ENCODE measurements at regions not wholly inside any gene's neighbourhood (a gene's known extent, or its start where the extent isn't known, plus 50 kb on each side); places are given as distances from the start of the nearest gene placed in this dataset.
"Not testable (repeated sequence)": the region's sequence is repeated elsewhere in the genome, so short reads cannot be mapped to it uniquely, and the experiment has no call there.

GRCh38 chr13:88281841-88282240 is 610.7 kb downstream of the SLITRK5 start:
- Mint-ChIP-seq H3K4me1 (no peaks in the 10 kb centered on the region), H3K27ac (no peak overlapping the region), H3K9me3 (peaks cover 0 to 11% (median 0%) of the 10 kb centered on the region in 6 donors), H3K4me3 (no peak overlapping the region), H3K36me3 (peaks cover 8 to 24% (median 16%) of the 10 kb centered on the region in 3 donors), H3K27me3 (ENCODE audit: low read depth in 3 of 3) (no peaks in the 10 kb centered on the region)
- no peak for DNase-seq

GRCh38 chr13:88285329-88285728 is 614.2 kb downstream of the SLITRK5 start:
- Mint-ChIP-seq H3K4me3 (no peak overlapping the region), H3K36me3 (peaks cover 8 to 21% (median 18%) of the 10 kb centered on the region in 3 donors), H3K27ac (no peak overlapping the region), H3K4me1 (no peaks in the 10 kb centered on the region), H3K27me3 (ENCODE audit: low read depth in 3 of 3) (peaks cover 0 to 2% (median 0%) of the 10 kb centered on the region in 3 donors), H3K9me3 (peaks cover 0 to 7% (median under 1%) of the 10 kb centered on the region in 6 donors)
- no peak for DNase-seq

- Mint-ChIP-seq H3K36me3 (peaks cover 11 to 21% (median 11%) of the 10 kb centered on the region in 3 donors), H3K9me3 (peaks cover 0 to 6% (median 2%) of the 10 kb centered on the region in 6 donors), H3K4me3 (no peak overlapping the region), H3K27me3 (ENCODE audit: low read depth in 3 of 3) (peaks cover 0 to 2% (median 0%) of the 10 kb centered on the region in 3 donors), H3K4me1 (no peaks in the 10 kb centered on the region), H3K27ac (no peak overlapping the region)
- no peak for DNase-seq
Measured at GRCh38 chr13:88288326-88288725, 617.2 kb downstream of the SLITRK5 start.

- H3K4me1 Mint-ChIP-seq; H3K27ac Mint-ChIP-seq; H3K27me3 Mint-ChIP-seq (ENCODE audit: low read depth in 3 of 3); DNase-seq; H3K9me3 Mint-ChIP-seq; H3K4me3 Mint-ChIP-seq: not testable (repeated sequence)
- peaks cover 3 to 11% (median 3%) of the 10 kb centered on the region in 3 donors for H3K36me3 Mint-ChIP-seq
Measured at GRCh38 chr13:88291731-88292130, 620.6 kb downstream of the SLITRK5 start.

- DNase-seq: no peak
- Mint-ChIP-seq H3K27ac (no peak overlapping the region), H3K4me1 (no peaks in the 10 kb centered on the region), H3K27me3 (ENCODE audit: low read depth in 3 of 3) (no peaks in the 10 kb centered on the region), H3K9me3 (peaks cover 0 to 6% (median 0%) of the 10 kb centered on the region in 6 donors), H3K36me3 (peaks cover 0 to 11% (median 0%) of the 10 kb centered on the region in 3 donors), H3K4me3 (no peak overlapping the region)
Measured at GRCh38 chr13:88294368-88294767, 623.2 kb downstream of the SLITRK5 start.

GRCh38 chr13:88303157-88303556 is 632.0 kb downstream of the SLITRK5 start:
- H3K4me1 Mint-ChIP-seq: peaks cover 13 to 16% of the 10 kb centered on the region in 2 donors
- peak in 1 of 3 donors; percentile 1 for DNase-seq
- H3K27me3 Mint-ChIP-seq (ENCODE audit: low read depth in 3 of 3): peaks cover 0 to 1% (median 0%) of the 10 kb centered on the region in 3 donors
- H3K36me3 Mint-ChIP-seq: peaks cover 0 to 8% (median 3%) of the 10 kb centered on the region in 3 donors
- peaks cover 0 to 9% (median 0%) of the 10 kb centered on the region in 6 donors for H3K9me3 Mint-ChIP-seq
- H3K4me3 Mint-ChIP-seq: peak overlapping the region in 4 of 5 donors; percentile 16 to 45 (median 32)
- H3K27ac Mint-ChIP-seq: no peak overlapping the region

- Mint-ChIP-seq H3K36me3 (peaks cover 0 to 8% (median 3%) of the 10 kb centered on the region in 3 donors), H3K4me1 (peaks cover 13 to 16% of the 10 kb centered on the region in 2 donors), H3K4me3 (peak overlapping the region in 1 of 5 donors; percentile 45), H3K27me3 (ENCODE audit: low read depth in 3 of 3) (peaks cover 0 to 1% (median 0%) of the 10 kb centered on the region in 3 donors), H3K9me3 (peaks cover 0 to 9% (median 0%) of the 10 kb centered on the region in 6 donors), H3K27ac (no peak overlapping the region)
- no peak for DNase-seq
Measured at GRCh38 chr13:88303605-88304004, 632.4 kb downstream of the SLITRK5 start.

- Mint-ChIP-seq H3K36me3 (peaks cover 0 to 5% (median 0%) of the 10 kb centered on the region in 3 donors), H3K4me3 (no peak overlapping the region), H3K4me1 (no peaks in the 10 kb centered on the region), H3K27me3 (ENCODE audit: low read depth in 3 of 3) (no peaks in the 10 kb centered on the region), H3K9me3 (peaks cover 0 to 2% (median 0%) of the 10 kb centered on the region in 6 donors), H3K27ac (no peak overlapping the region)
- no peak for DNase-seq
Measured at GRCh38 chr13:88314496-88314895, 643.3 kb downstream of the SLITRK5 start.

GRCh38 chr13:88329066-88329465 is 657.9 kb downstream of the SLITRK5 start:
- Mint-ChIP-seq H3K4me3 (no peak overlapping the region), H3K27me3 (ENCODE audit: low read depth in 3 of 3) (no peaks in the 10 kb centered on the region), H3K36me3 (peaks cover 5 to 16% (median 10%) of the 10 kb centered on the region in 3 donors), H3K4me1 (no peaks in the 10 kb centered on the region), H3K9me3 (peaks cover 8 to 16% (median 11%) of the 10 kb centered on the region in 6 donors), H3K27ac (no peak overlapping the region)
- DNase-seq: no peak

GRCh38 chr13:88339271-88339741 is 668.1 kb downstream of the SLITRK5 start:
- no peak overlapping the region for H3K27ac Mint-ChIP-seq
- H3K4me3 Mint-ChIP-seq: no peak overlapping the region
- peaks cover 3 to 11% (median 9%) of the 10 kb centered on the region in 6 donors for H3K9me3 Mint-ChIP-seq
- H3K36me3 Mint-ChIP-seq: peaks cover 1 to 22% (median 9%) of the 10 kb centered on the region in 3 donors
- DNase-seq: no peak
- H3K27me3 Mint-ChIP-seq (ENCODE audit: low read depth in 3 of 3): peaks cover 1 to 4% (median 3%) of the 10 kb centered on the region in 3 donors
- H3K4me1 Mint-ChIP-seq: peaks cover 0 to under 1% of the 10 kb centered on the region in 2 donors

- no peak overlapping the region for H3K27ac Mint-ChIP-seq
- DNase-seq: no peak
Measured at GRCh38 chr13:88345171-88345847, 674.1 kb downstream of the SLITRK5 start.

GRCh38 chr13:88360761-88361160 is 689.6 kb downstream of the SLITRK5 start:
- H3K27ac Mint-ChIP-seq: no peak overlapping the region
- no peaks in the 10 kb centered on the region for H3K4me1 Mint-ChIP-seq
- no peak overlapping the region for H3K4me3 Mint-ChIP-seq
- no peak for DNase-seq
- H3K36me3 Mint-ChIP-seq: peaks cover 4 to 9% (median 8%) of the 10 kb centered on the region in 3 donors
- H3K27me3 Mint-ChIP-seq (ENCODE audit: low read depth in 3 of 3): peaks cover 0 to 2% (median 1%) of the 10 kb centered on the region in 3 donors
- H3K9me3 Mint-ChIP-seq: peaks cover 0 to 14% (median 3%) of the 10 kb centered on the region in 6 donors

More at GRCh38 chr13:88345171-88345847, 674.1 kb downstream of the SLITRK5 start:
- Mint-ChIP-seq H3K9me3 (peaks cover 5 to 8% (median 8%) of the 10 kb centered on the region in 6 donors), H3K4me3 (no peak overlapping the region), H3K36me3 (peaks cover 3 to 17% (median 5%) of the 10 kb centered on the region in 3 donors), H3K27me3 (ENCODE audit: low read depth in 3 of 3) (peaks cover 0 to 3% (median 2%) of the 10 kb centered on the region in 3 donors), H3K4me1 (peaks cover 0 to 2% of the 10 kb centered on the region in 2 donors)

GRCh38 chr13:88369866-88370265 is 698.7 kb downstream of the SLITRK5 start:
- Mint-ChIP-seq H3K9me3 (peaks cover 0 to 6% (median under 1%) of the 10 kb centered on the region in 6 donors), H3K4me1 (no peaks in the 10 kb centered on the region), H3K36me3 (no peaks in the 10 kb centered on the region), H3K4me3 (no peak overlapping the region), H3K27me3 (ENCODE audit: low read depth in 3 of 3) (peaks cover 0 to 2% (median 0%) of the 10 kb centered on the region in 3 donors), H3K27ac (peak overlapping the region in 1 of 6 donors; percentile 11)
- no peak for DNase-seq

- Mint-ChIP-seq H3K36me3 (peaks cover 0 to 7% (median 0%) of the 10 kb centered on the region in 3 donors), H3K27ac (peak overlapping the region in 5 of 6 donors; percentile 30 to 60 (median 53)), H3K4me3 (peak overlapping the region; percentile 49 to 88 (median 69)), H3K4me1 (peaks cover 27 to 48% of the 10 kb centered on the region in 2 donors), H3K9me3 (peaks cover 0 to 8% (median under 1%) of the 10 kb centered on the region in 6 donors), H3K27me3 (ENCODE audit: low read depth in 3 of 3) (no peaks in the 10 kb centered on the region)
- DNase-seq: peak; percentile 17 to 29 (median 22)
Measured at GRCh38 chr13:88376760-88377388, 705.7 kb downstream of the SLITRK5 start.

Data from immature natural killer cell (primary cell).